ENCODE measurements at regions not wholly inside any gene's neighbourhood (a gene's known extent, or its start where the extent isn't known, plus 50 kb on each side); places are given as distances from the start of the nearest gene placed in this dataset.

DNA sequence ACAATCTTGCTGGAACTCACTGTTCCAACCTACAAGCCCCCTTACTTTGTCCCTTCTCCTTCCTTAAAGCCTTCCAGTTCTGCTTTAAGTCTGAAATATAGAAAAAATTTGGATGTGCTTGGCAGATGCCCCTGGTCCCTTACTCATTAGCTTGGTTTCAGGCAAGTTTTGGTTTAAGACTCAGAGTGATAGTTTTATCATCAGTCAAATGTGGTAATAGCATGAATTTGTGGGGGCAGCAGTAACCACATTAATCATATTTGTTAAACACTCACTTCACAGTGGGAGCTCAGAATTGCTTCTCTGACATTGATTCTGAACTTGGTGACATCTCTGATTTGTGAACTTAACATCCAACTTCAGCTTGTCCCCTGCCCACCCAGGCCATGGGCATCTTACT is 58.3 kb upstream of the ALDH1A3 start:
- ATAC-seq (ENCODE audit: low read depth): no peak

GRCh38 chr15:100824211-100824610 is 55.4 kb upstream of the ALDH1A3 start:
- Mint-ChIP-seq H3K27me3 (peaks cover 45% of the 10 kb centered on the region), H3K9me3 (ENCODE audit: insufficient read depth) (peaks cover 3% of the 10 kb centered on the region), H3K4me1 (no peaks in the 10 kb centered on the region), H3K4me3 (no peak overlapping the region), H3K27ac (no peak overlapping the region)
- ChIA-PET CTCF (no interaction called here), POLR2A (no interaction called here)
- no peak for ATAC-seq (ENCODE audit: low read depth)
- intact Hi-C loops (cut with micrococcal nuclease): no loop called here
- Histone ChIP-seq H3K27me3 (replicated peaks in 1 of 4; ENCODE audit: control extremely low read depth in 1 of 4, control insufficient read depth in 3 of 4, insufficient read depth in 4 of 4, low read length in 3 of 4) (peaks cover 0 to 3% (median 0%) of the 10 kb centered on the region in 4 experiments), H3K79me2 (ENCODE audit: control insufficient read depth, insufficient read depth, low read length) (no peaks in the 10 kb centered on the region), H3K4me1 (ENCODE audit: control insufficient read depth in 2 of 2, insufficient read depth in 2 of 2, low read length in 2 of 2) (no peaks in the 10 kb centered on the region), H3K36me3 (replicated peaks in 1 of 2; ENCODE audit: control extremely low read depth in 1 of 2, control insufficient read depth in 1 of 2, extremely low read depth in 1 of 2, insufficient read depth in 2 of 2, low read length in 1 of 2) (no peaks in the 10 kb centered on the region), H3K9ac (ENCODE audit: low read length) (no peak overlapping the region), H4K20me1 (ENCODE audit: control insufficient read depth, insufficient read depth, low read length, poor library complexity, severe bottlenecking) (no peaks in the 10 kb centered on the region), H3K4me3 (ENCODE audit: control extremely low read depth in 1 of 5, extremely low read depth in 1 of 5, insufficient read depth in 1 of 5, low read depth in 2 of 5, low read length in 4 of 5) (no peak overlapping the region), H3K27ac (ENCODE audit: low read length in 2 of 2) (no peak overlapping the region), H2AFZ (ENCODE audit: insufficient read depth, low read depth, low read length, poor library complexity, severe bottlenecking) (no peak overlapping the region), H3K4me2 (replicated peaks; ENCODE audit: low read depth, low read length, poor library complexity, severe bottlenecking) (no peak overlapping the region), H3K9me3 (ENCODE audit: control extremely low read depth in 1 of 3, control insufficient read depth in 2 of 3, insufficient read depth in 1 of 3, low read length in 2 of 3) (no peaks in the 10 kb centered on the region)
- 84% methylated on average over 3 of the region's 5 CpGs for WGBS (ENCODE audit: insufficient coverage)
- no peak for DNase-seq
- TF ChIP-seq EZH2 (IDR thresholded peaks at IDR 0.05; ENCODE audit: borderline replicate concordance, insufficient read depth, low read depth, low read length, poor library complexity, severe bottlenecking): no peak
- TF ChIP-seq CTCF (IDR thresholded peaks at IDR 0.05): no peak

More for the DNA sequence above, 58.3 kb upstream of the ALDH1A3 start:
- H3K27ac Mint-ChIP-seq: no peak overlapping the region
- TF ChIP-seq EZH2 (IDR thresholded peaks at IDR 0.05; ENCODE audit: borderline replicate concordance, insufficient read depth, low read depth, low read length, poor library complexity, severe bottlenecking) (no peak), CTCF (IDR thresholded peaks at IDR 0.05) (no peak)
- Histone ChIP-seq H3K4me1 (ENCODE audit: control insufficient read depth in 2 of 2, insufficient read depth in 2 of 2, low read length in 2 of 2) (no peaks in the 10 kb centered on the region), H4K20me1 (ENCODE audit: control insufficient read depth, insufficient read depth, low read length, poor library complexity, severe bottlenecking) (no peaks in the 10 kb centered on the region), H2AFZ (ENCODE audit: insufficient read depth, low read depth, low read length, poor library complexity, severe bottlenecking) (no peak overlapping the region), H3K4me3 (ENCODE audit: control extremely low read depth in 1 of 5, extremely low read depth in 1 of 5, insufficient read depth in 1 of 5, low read depth in 2 of 5, low read length in 4 of 5) (no peak overlapping the region), H3K36me3 (replicated peaks in 1 of 2; ENCODE audit: control extremely low read depth in 1 of 2, control insufficient read depth in 1 of 2, extremely low read depth in 1 of 2, insufficient read depth in 2 of 2, low read length in 1 of 2) (no peaks in the 10 kb centered on the region), H3K27me3 (replicated peaks in 1 of 4; ENCODE audit: control extremely low read depth in 1 of 4, control insufficient read depth in 3 of 4, insufficient read depth in 4 of 4, low read length in 3 of 4) (peaks cover 0 to 3% (median 1%) of the 10 kb centered on the region in 4 experiments), H3K27ac (ENCODE audit: low read length in 2 of 2) (no peak overlapping the region), H3K9ac (ENCODE audit: low read length) (no peak overlapping the region), H3K4me2 (replicated peaks; ENCODE audit: low read depth, low read length, poor library complexity, severe bottlenecking) (no peak overlapping the region), H3K79me2 (ENCODE audit: control insufficient read depth, insufficient read depth, low read length) (no peaks in the 10 kb centered on the region), H3K9me3 (ENCODE audit: control extremely low read depth in 1 of 3, control insufficient read depth in 2 of 3, insufficient read depth in 1 of 3, low read length in 2 of 3) (peaks cover 0 to 1% (median 0%) of the 10 kb centered on the region in 3 donors)
- H3K9me3 Mint-ChIP-seq (ENCODE audit: insufficient read depth): no peaks in the 10 kb centered on the region
- CTCF ChIA-PET: no interaction called here
- H3K4me1 Mint-ChIP-seq: no peaks in the 10 kb centered on the region
- peaks cover 47% of the 10 kb centered on the region for H3K27me3 Mint-ChIP-seq
- no peak for DNase-seq
- intact Hi-C loops (cut with micrococcal nuclease): no loop called here
- no peak overlapping the region for H3K4me3 Mint-ChIP-seq
- POLR2A ChIA-PET: no interaction called here
